Transverse colon (tissue), 4 donors: ENCODE measurements at regions not wholly inside any gene's neighbourhood (a gene's known extent, or its start where the extent isn't known, plus 50 kb on each side); places are given as distances from the start of the nearest gene placed in this dataset.

Experiments
- EP300 ChIP-seq: sonication (generic); formaldehyde crosslinking; IDR thresholded peaks from one replicate; pipeline ENCODE4 v1.6.1; 2017; ENCODE audit warnings: antibody characterized with exemption, low read depth
- POLR2A ChIP-seq: fragments of 450-650 bp; IDR thresholded peaks from one replicate; pipeline ENCODE4 v1.6.1; 2016; ENCODE audit warnings: antibody characterized with exemption, mild to moderate bottlenecking, moderate library complexity
- POLR2AphosphoS5 ChIP-seq, 3 donors: sonication (generic); formaldehyde crosslinking; IDR thresholded peaks; one replicate each; pipeline ENCODE4 v1.6.1; 2016; ENCODE audit warnings: antibody characterized with exemption in 3 of 3
- TF ChIP-seq, protein P1 (sequence below), 5 experiments: fragments of 200-600 bp in 3 of 5; fragments of 450-650 bp in 2 of 5; sonication (generic) in 3 of 5; IDR thresholded peaks; 1 replicate in 2 of 5; 2 replicates in 3 of 5; pipeline ENCODE4 v1.5.1; 2016 to 2017; ENCODE audit warnings: antibody characterized with exemption in 5 of 5, inconsistent platforms in 3 of 5, mild to moderate bottlenecking in 2 of 5, moderate library complexity in 1 of 5

DNA sequence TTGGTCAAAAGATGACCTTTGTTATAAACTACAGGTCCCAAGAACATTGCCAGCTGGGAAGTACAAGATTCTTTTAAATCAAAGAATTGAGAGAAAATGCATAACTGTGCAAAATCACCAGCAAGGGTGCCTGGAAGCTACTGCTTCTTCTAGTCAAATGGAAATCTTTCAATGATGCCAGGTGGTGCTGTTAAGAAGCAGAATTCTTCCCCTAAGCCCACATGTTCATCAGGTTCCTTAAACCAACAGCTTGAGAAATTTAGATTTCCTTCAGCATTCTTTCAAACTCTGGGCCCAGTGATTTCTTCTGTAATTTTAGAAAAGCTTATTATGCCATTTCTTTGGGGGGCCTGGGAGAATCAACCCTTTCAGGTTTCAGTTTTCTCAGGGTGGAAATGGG, 207.8 kb upstream of the WSCD1 start:
- no peak for TF ChIP-seq POLR2A
- TF ChIP-seq EP300, result no peak
- TF ChIP-seq, protein P1, sequence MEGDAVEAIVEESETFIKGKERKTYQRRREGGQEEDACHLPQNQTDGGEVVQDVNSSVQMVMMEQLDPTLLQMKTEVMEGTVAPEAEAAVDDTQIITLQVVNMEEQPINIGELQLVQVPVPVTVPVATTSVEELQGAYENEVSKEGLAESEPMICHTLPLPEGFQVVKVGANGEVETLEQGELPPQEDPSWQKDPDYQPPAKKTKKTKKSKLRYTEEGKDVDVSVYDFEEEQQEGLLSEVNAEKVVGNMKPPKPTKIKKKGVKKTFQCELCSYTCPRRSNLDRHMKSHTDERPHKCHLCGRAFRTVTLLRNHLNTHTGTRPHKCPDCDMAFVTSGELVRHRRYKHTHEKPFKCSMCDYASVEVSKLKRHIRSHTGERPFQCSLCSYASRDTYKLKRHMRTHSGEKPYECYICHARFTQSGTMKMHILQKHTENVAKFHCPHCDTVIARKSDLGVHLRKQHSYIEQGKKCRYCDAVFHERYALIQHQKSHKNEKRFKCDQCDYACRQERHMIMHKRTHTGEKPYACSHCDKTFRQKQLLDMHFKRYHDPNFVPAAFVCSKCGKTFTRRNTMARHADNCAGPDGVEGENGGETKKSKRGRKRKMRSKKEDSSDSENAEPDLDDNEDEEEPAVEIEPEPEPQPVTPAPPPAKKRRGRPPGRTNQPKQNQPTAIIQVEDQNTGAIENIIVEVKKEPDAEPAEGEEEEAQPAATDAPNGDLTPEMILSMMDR (IDR thresholded peaks at IDR 0.05), result no peak
- TF ChIP-seq POLR2AphosphoS5 (IDR thresholded peaks at IDR 0.05), result no peak
